H1 (cell line): ENCODE measurements at regions not wholly inside any gene's neighbourhood (a gene's known extent, or its start where the extent isn't known, plus 50 kb on each side); places are given as distances from the start of the nearest gene placed in this dataset.

Experiments
- CTCF ChIA-PET: fragments of 300-600 bp; sonication (Branson Sonifier 250); formaldehyde crosslinking; loops from one replicate; lab custom pipeline; 2021; ENCODE audit not compliant: partially characterized antibody; lab: Charles Lee
- POLR2A ChIA-PET: fragments of 300-600 bp; sonication (Branson Sonifier 250); formaldehyde crosslinking; loops from one replicate; lab custom pipeline; 2021; ENCODE audit warnings: inconsistent platforms; ENCODE audit not compliant: partially characterized antibody; lab: Charles Lee
- DNase-seq, 2 experiments: peaks; one replicate each; pipeline versions ENCODE4 v3.0.0 to v3.0.0-alpha.2; 2010 to 2022; ENCODE audit warnings: low spot score in 2 of 2, low read depth in 1 of 2, mixed read lengths in 1 of 2
- FAIRE-seq: peaks from 2 replicates; lab custom pipeline; 2011; peaks lifted over from hg19 to GRCh38; lab: Jason Lieb, UNC
- H2AFZ ChIP-seq: 2 replicates; pipeline ENCODE4 v1.8.1; 2012; ENCODE audit warnings: low read length, inconsistent platforms
- H2AK5ac ChIP-seq: 2 replicates; pipeline ENCODE4 v1.6.1; 2013; ENCODE audit warnings: low read depth, low read length
- H2BK120ac ChIP-seq: replicated peaks from 2 replicates; pipeline ENCODE3; 2013; ENCODE audit warnings: low read depth, low read length, inconsistent platforms
- H2BK12ac ChIP-seq: 2 replicates; pipeline ENCODE4 v1.6.1; 2013; ENCODE audit warnings: low read depth, low read length
- H2BK15ac ChIP-seq: 2 replicates; pipeline ENCODE4 v1.6.1; 2013; ENCODE audit warnings: low read length
- H2BK20ac ChIP-seq: 2 replicates; pipeline ENCODE4 v1.6.1; 2013; ENCODE audit warnings: low read length
- H2BK5ac ChIP-seq: 2 replicates; pipeline ENCODE4 v1.6.1; 2013; ENCODE audit warnings: low read depth, low read length
- H3K14ac ChIP-seq: 2 replicates; pipeline ENCODE4 v1.6.1; 2013; ENCODE audit warnings: inconsistent platforms; ENCODE audit not compliant: insufficient read length
- H3K18ac ChIP-seq: 2 replicates; pipeline ENCODE4 v1.6.1; 2013; ENCODE audit warnings: low read length; ENCODE audit errors: extremely low read depth
- H3K23ac ChIP-seq: 2 replicates; pipeline ENCODE4 v1.6.1; 2013; ENCODE audit warnings: inconsistent platforms; ENCODE audit not compliant: insufficient read length
- H3K23me2 ChIP-seq: 2 replicates; pipeline ENCODE4 v1.6.1; 2013; ENCODE audit warnings: low read depth, low read length
- H3K27ac ChIP-seq: 2 replicates; pipeline ENCODE4 v1.6.1; 2011; ENCODE audit warnings: low read depth, low read length, inconsistent platforms
- H3K27me3 ChIP-seq, 4 experiments: replicated peaks in 1 of 4; 1 replicate in 1 of 4; 2 replicates in 3 of 4; pipeline versions ENCODE4 v1.6.1 to v1.8.1; 2011 to 2013; ENCODE audit warnings: low read length in 3 of 4, mild to moderate bottlenecking in 3 of 4, inconsistent platforms in 2 of 4, mixed read lengths in 2 of 4, moderate library complexity in 1 of 4; ENCODE audit not compliant: control insufficient read depth in 3 of 4, insufficient read depth in 3 of 4; ENCODE audit errors: extremely low read depth in 1 of 4
- H3K36me3 ChIP-seq, 4 experiments: 2 replicates each; pipeline versions ENCODE4 v1.6.1 to v1.8.1; 2011 to 2013; ENCODE audit warnings: mild to moderate bottlenecking in 4 of 4, low read length in 3 of 4, moderate library complexity in 2 of 4, control low read depth in 1 of 4, inconsistent platforms in 1 of 4; ENCODE audit not compliant: insufficient read depth in 4 of 4, control insufficient read depth in 2 of 4
- H3K4ac ChIP-seq: replicated peaks from 2 replicates; pipeline ENCODE3; 2013; ENCODE audit warnings: low read length, low read depth, mixed read lengths, inconsistent platforms; ENCODE audit not compliant: insufficient read length
- H3K4me1 ChIP-seq, 4 experiments: replicated peaks in 1 of 4; 1 replicate in 1 of 4; 2 replicates in 3 of 4; pipeline versions ENCODE4 v1.6.1 to v1.8.1; 2011 to 2013; ENCODE audit warnings: low read length in 3 of 4, inconsistent platforms in 2 of 4, mixed read lengths in 1 of 4; ENCODE audit not compliant: insufficient read depth in 4 of 4, control insufficient read depth in 3 of 4
- H3K4me2 ChIP-seq, 2 experiments: 2 replicates each; pipeline versions ENCODE4 v1.6.1 to v1.8.1; 2011 to 2013; ENCODE audit warnings: low read depth in 2 of 2, low read length in 2 of 2, control low read depth in 1 of 2, inconsistent platforms in 1 of 2, mild to moderate bottlenecking in 1 of 2; ENCODE audit not compliant: insufficient read depth in 1 of 2
- H3K4me3 ChIP-seq, 4 experiments: fragments of 200-600, 300-600 bp in 1 of 4; sonication (generic), shearing (Covaris generic), sonication (Bioruptor Twin) in 1 of 4; 2 replicates each; pipeline versions ENCODE4 v1.5.1 to v1.8.1; 2011 to 2016; ENCODE audit warnings: low read length in 4 of 4, low read depth in 3 of 4, control low read depth in 2 of 4, inconsistent platforms in 2 of 4, mild to moderate bottlenecking in 2 of 4, mixed read lengths in 1 of 4, moderate library complexity in 1 of 4; ENCODE audit not compliant: insufficient read depth in 2 of 4; ENCODE audit errors: extremely low read depth in 1 of 4
- H3K56ac ChIP-seq: replicated peaks from 2 replicates; pipeline ENCODE3; 2013; ENCODE audit warnings: low read depth, mild to moderate bottlenecking, mixed read lengths, low read length, inconsistent platforms; ENCODE audit not compliant: insufficient read length
- H3K79me1 ChIP-seq: 2 replicates; pipeline ENCODE4 v1.6.1; 2013; ENCODE audit warnings: low read depth, low read length, control low read depth
- H3K79me2 ChIP-seq, 2 experiments: 2 replicates each; pipeline versions ENCODE4 v1.6.1 to v1.8.1; 2012 to 2013; ENCODE audit warnings: low read length in 2 of 2, mild to moderate bottlenecking in 2 of 2, inconsistent platforms in 1 of 2; ENCODE audit not compliant: insufficient read depth in 2 of 2, control insufficient read depth in 1 of 2
- H3K9ac ChIP-seq, 4 experiments: replicated peaks in 1 of 4; 1 replicate in 1 of 4; 2 replicates in 3 of 4; pipeline versions ENCODE4 v1.6.1 to v1.8.1; 2011 to 2013; ENCODE audit warnings: low read depth in 3 of 4, low read length in 3 of 4, control low read depth in 2 of 4, mild to moderate bottlenecking in 2 of 4, moderate library complexity in 2 of 4, inconsistent platforms in 1 of 4; ENCODE audit errors: extremely low read depth in 1 of 4
- H3K9me3 ChIP-seq, 2 experiments: 2 replicates each; pipeline versions ENCODE4 v1.6.1 to v1.8.1; 2012 to 2013; ENCODE audit warnings: mild to moderate bottlenecking in 2 of 2, moderate library complexity in 2 of 2, control low read depth in 1 of 2, inconsistent platforms in 1 of 2, low read depth in 1 of 2, low read length in 1 of 2, mixed read lengths in 1 of 2; ENCODE audit not compliant: insufficient read depth in 2 of 2
- H4K20me1 ChIP-seq, 2 experiments: replicated peaks in 1 of 2; 2 replicates each; pipeline versions ENCODE3 to v1.8.1; 2011 to 2013; ENCODE audit warnings: inconsistent platforms in 2 of 2, low read length in 2 of 2, mild to moderate bottlenecking in 1 of 2; ENCODE audit not compliant: insufficient read depth in 2 of 2, control insufficient read depth in 1 of 2
- H4K5ac ChIP-seq: 2 replicates; pipeline ENCODE4 v1.6.1; 2013; ENCODE audit warnings: low read length, low read depth, mixed read lengths, inconsistent platforms; ENCODE audit not compliant: insufficient read length
- H4K8ac ChIP-seq: 2 replicates; pipeline ENCODE4 v1.8.0; 2013; ENCODE audit warnings: mild to moderate bottlenecking, moderate library complexity, low read length, inconsistent platforms; ENCODE audit not compliant: insufficient read depth; ENCODE audit errors: extremely low read depth
- H4K91ac ChIP-seq: replicated peaks from 2 replicates; pipeline ENCODE3; 2013; ENCODE audit warnings: low read length, mixed read lengths, inconsistent platforms; ENCODE audit not compliant: insufficient read length
- BACH1 ChIP-seq: IDR thresholded peaks from 2 replicates; pipeline ENCODE4 v1.6.1; 2012; ENCODE audit warnings: low read length, improper control_type of control experiment
- EP300 ChIP-seq, 2 experiments: IDR thresholded peaks; 1 replicate in 1 of 2; 2 replicates in 1 of 2; pipeline ENCODE4 v1.6.1; 2011 to 2012; ENCODE audit warnings: low read depth in 2 of 2, low read length in 2 of 2, mild to moderate bottlenecking in 2 of 2, borderline replicate concordance in 1 of 2, inconsistent platforms in 1 of 2, moderate library complexity in 1 of 2
- RBBP5 ChIP-seq: IDR thresholded peaks from 2 replicates; pipeline ENCODE4 v1.7.1; 2012; ENCODE audit warnings: low read depth, mild to moderate bottlenecking, inconsistent platforms, low read length, moderate library complexity, borderline replicate concordance
- TBP ChIP-seq: IDR thresholded peaks from 2 replicates; pipeline ENCODE4 v1.6.1; 2011; ENCODE audit warnings: low read depth, low read length, improper control_type of control experiment
- TEAD4 ChIP-seq: IDR thresholded peaks from 2 replicates; pipeline ENCODE4 v1.6.1; 2012; ENCODE audit warnings: low read depth, low read length, inconsistent platforms, mixed read lengths
- WGBS, 2 experiments: shearing (Covaris generic) in 1 of 2; methylation state at CpG; one replicate each; pipeline versions ENCODE4 v1.1.6 to v1.1.7; 2013 to 2015; ENCODE audit warnings: low lambda C conversion rate in 2 of 2, mixed read lengths in 2 of 2, inconsistent platforms in 1 of 2, low coverage in 1 of 2, missing lambda C conversion rate in 1 of 2; ENCODE audit not compliant: insufficient replicate concordance in 2 of 2, insufficient coverage in 1 of 2, insufficient read length in 1 of 2; ENCODE audit errors: extremely low coverage in 1 of 2, missing lambda C conversion rate in 1 of 2; 5-methylcytosine and 5-hydroxymethylcytosine counted together

DNA sequence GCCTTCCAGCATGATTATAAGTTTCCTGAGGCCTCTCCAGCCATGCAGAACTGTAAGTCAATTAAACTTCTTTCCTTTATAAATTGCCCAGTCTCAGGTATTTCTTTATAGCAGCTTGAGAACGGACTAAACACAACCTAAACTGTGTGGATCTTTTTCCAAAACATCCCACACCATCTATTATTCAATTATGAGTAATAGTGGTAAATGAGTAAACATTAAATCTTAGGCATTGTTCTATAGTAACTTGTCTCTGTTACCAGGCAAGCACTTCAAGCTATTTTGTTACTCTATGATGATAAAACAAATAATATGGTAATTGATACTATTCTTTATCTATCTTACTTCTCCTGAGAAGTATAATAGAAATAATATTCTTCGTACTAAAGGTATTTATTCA lies 536.9 kb upstream of the CHAC2 start:
- Histone ChIP-seq H3K4ac (no peak overlapping the region), H3K4me2 (no peak overlapping the region), H2BK120ac (no peak overlapping the region), H4K91ac (no peak overlapping the region), H2AK5ac (no peak overlapping the region), H3K79me1 (no peaks in the 10 kb centered on the region)
- CTCF ChIA-PET: interaction anchor here (1.3 kb wide), 1 partner anchor 20 kb away, joined by 3 read pairs; no protein-coding TSS in a partner anchor
- no peak for FAIRE-seq
- no peak for TF ChIP-seq TBP
- no peak for TF ChIP-seq BACH1
- TF ChIP-seq EP300 (IDR thresholded peaks at IDR 0.05; ENCODE audit: borderline replicate concordance in 1 of 2, low read depth in 2 of 2, low read length in 2 of 2): no peak
- no peak for TF ChIP-seq RBBP5
- no peak for TF ChIP-seq TEAD4
- TF ChIP-seq, all 59 proteins: peak for 0
- Histone ChIP-seq H3K36me3 (no peaks in the 10 kb centered on the region), H3K27ac (no peak overlapping the region), H3K23me2 (no peaks in the 10 kb centered on the region), H3K9me3 (no peaks in the 10 kb centered on the region), H4K20me1 (no peaks in the 10 kb centered on the region), H3K18ac (no peak overlapping the region), H2BK20ac (no peak overlapping the region), H3K4me1 (peaks cover 0 to 9% (median 7%) of the 10 kb centered on the region in 4 experiments; a peak in 3 of 7 replicates), H2BK15ac (no peak overlapping the region), H2BK5ac (no peak overlapping the region), H4K8ac (no peak overlapping the region), H3K9ac (no peak overlapping the region), H2AFZ (no peak overlapping the region), H3K79me2 (no peaks in the 10 kb centered on the region), H3K4me3 (no peak overlapping the region), H3K14ac (no peak overlapping the region), H3K27me3 (no peaks in the 10 kb centered on the region), H3K23ac (no peak overlapping the region), H4K5ac (no peak overlapping the region), H2BK12ac (no peak overlapping the region), H3K56ac (no peak overlapping the region)
- no peak for DNase-seq
- 91% methylated on average over 2 of the region's 2 CpGs; no CpG with 5 or more reads in 1 of the 2 experiments for WGBS, 2 experiments
- POLR2A ChIA-PET: no interaction called here
